Neural cell (in vitro differentiated cells): ENCODE measurements at regions not wholly inside any gene's neighbourhood (a gene's known extent, or its start where the extent isn't known, plus 50 kb on each side); places are given as distances from the start of the nearest gene placed in this dataset.

Experiments used
- CTCF ChIP-seq: fragments of 450-650 bp; IDR thresholded peaks from 2 replicates; pipeline ENCODE4 v1.5.1; 2014; ENCODE audit warnings: antibody characterized with exemption, mild to moderate bottlenecking, moderate library complexity; ENCODE audit not compliant: poor library complexity, severe bottlenecking
- EZH2 ChIP-seq: fragments of 200-600, 300-800 bp; shearing (Covaris generic), sonication (generic); IDR thresholded peaks from 2 replicates; pipeline ENCODE4 v1.6.1; 2014; ENCODE audit warnings: antibody characterized with exemption, low read length, borderline replicate concordance, mild to moderate bottlenecking; ENCODE audit not compliant: insufficient read depth, poor library complexity, severe bottlenecking
- MXI1 ChIP-seq: fragments of 450-650 bp; conservative IDR thresholded peaks from 2 replicates; pipeline ENCODE4 v1.6.1; 2014; ENCODE audit warnings: antibody characterized with exemption, mild to moderate bottlenecking; ENCODE audit not compliant: poor library complexity, severe bottlenecking
- POLR2AphosphoS5 ChIP-seq: IDR thresholded peaks from 2 replicates; pipeline ENCODE4 v1.6.1; 2012
- RAD21 ChIP-seq: fragments of 450-650 bp; conservative IDR thresholded peaks from 2 replicates; pipeline ENCODE4 v1.6.1; 2014; ENCODE audit warnings: antibody characterized with exemption, mild to moderate bottlenecking, moderate library complexity
- REST ChIP-seq: IDR thresholded peaks from 2 replicates; pipeline ENCODE4 v1.6.1; 2012; ENCODE audit warnings: borderline replicate concordance
- SMC3 ChIP-seq: fragments of 450-650 bp; conservative IDR thresholded peaks from 2 replicates; pipeline ENCODE4 v1.6.1; 2014; ENCODE audit warnings: antibody characterized with exemption, mild to moderate bottlenecking, moderate library complexity; ENCODE audit not compliant: poor library complexity

GRCh38 chr1:95339377-95339776 is 105.4 kb downstream of the RWDD3 start:
- TF ChIP-seq MXI1 (no peak), CTCF (no peak), RAD21 (no peak), SMC3 (no peak), EZH2 (no peak), REST (no peak), POLR2AphosphoS5 (no peak)
